GM21381 (cell line): ENCODE measurements at regions not wholly inside any gene's neighbourhood (a gene's known extent, or its start where the extent isn't known, plus 50 kb on each side); places are given as distances from the start of the nearest gene placed in this dataset.
"Not testable (repeated sequence)": the region's sequence is repeated elsewhere in the genome, so short reads cannot be mapped to it uniquely, and the experiment has no call there.

ENCODE experiments used
- ATAC-seq: cut with Tn5 transposase; IDR thresholded peaks from one replicate; pipeline ENCODE4 v1.9.1; 2021; ENCODE audit warnings: mild to moderate bottlenecking, moderate library complexity; ENCODE audit not compliant: unreplicated experiment

DNA sequence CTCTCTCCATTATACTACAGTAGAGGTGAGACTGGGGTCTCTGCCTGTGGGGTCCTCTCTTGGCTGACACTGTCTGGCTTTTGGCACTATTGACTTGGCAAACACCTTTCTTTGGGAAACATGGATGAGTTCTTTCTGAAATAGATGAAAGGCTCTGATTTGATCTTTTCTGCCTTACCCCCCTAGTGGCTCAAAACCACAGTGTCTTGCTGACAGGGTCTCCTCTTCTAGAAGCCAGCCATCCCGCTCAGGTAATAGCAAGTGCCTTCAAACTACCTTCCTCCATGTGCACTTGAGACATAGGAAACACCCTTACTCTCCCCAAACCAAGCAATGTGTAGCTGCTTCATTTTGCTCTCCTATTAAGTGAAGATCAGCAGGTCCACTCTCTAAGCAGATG is 260.4 kb downstream of the BRINP2 start:
- no peak for ATAC-seq

DNA sequence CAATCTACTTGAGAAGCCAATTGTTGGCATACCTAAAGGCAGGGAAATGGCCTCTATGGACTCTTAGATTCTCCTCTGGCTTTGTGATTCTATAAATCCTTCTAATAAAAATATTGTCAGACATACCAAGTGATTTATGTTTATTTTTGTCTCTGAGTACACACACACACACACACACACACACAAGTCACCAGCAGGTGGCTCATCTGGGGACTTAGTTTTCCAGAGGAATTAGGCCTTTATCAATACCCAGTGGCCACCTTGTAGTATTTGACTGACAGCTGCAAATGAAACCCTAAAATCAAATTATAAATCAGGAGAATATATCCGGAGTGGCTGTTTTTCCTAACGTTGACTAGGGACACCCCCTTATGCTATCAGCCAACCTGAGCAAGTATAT is 258.5 kb downstream of the BRINP2 start:
- ATAC-seq = no peak

DNA sequence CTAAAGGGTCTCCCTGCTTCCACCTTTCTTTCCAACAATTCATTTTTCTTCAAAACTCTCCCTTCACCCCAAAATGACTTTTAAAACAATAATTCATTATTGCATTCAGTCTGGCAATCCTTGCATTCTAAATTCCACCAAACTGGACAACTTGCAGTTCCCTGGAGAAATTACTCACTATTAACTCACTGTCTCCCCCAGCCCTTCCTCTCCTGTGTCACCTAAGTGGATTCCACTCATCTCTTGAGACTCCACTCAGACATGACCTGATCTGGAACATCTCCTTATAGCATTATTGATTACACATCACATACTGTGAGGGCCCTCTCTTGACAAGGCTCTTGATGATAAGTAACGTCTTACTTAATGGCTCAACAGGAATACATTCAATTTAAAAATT is 257.1 kb downstream of the BRINP2 start:
- no peak for ATAC-seq

DNA sequence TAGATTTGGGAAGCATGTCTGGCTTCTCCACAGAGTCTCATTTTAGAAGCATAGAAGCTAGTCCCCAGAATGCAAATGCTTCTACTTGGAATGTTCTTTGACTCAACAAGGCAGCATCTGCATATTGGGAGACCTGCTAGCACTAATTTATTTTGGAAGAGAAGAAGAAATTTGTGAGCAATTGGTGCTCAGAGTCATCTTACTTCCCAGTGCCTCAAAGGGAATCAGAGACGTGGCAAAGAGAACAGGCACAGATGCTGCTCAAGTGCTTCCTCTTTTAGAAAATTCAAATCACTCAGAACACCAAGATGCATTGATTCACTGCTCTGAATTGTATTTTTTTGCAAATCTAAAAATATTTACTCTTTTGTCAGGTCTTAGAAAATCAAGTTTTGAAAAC is 255.7 kb downstream of the BRINP2 start:
- no peak for ATAC-seq

DNA sequence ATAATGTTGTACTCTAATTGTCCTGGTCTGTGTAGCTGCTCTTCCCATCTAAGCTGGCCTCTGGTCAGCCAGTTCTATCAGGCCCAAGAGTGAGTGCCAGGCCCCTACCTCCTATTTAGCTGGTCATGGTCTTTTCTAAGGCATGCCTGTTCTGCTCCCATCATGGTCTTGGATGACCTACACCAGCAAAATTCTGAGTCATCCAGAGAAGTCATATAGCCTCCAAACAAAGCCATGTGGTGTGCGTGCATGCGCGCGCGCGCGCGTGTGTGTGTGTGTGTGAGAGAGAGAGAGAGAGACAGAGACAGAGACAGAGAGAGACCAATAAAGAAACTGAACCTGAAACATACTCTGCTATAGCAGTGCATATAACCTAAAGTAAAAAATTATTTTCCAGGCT is 254.4 kb downstream of the BRINP2 start:
- ATAC-seq = no peak

DNA sequence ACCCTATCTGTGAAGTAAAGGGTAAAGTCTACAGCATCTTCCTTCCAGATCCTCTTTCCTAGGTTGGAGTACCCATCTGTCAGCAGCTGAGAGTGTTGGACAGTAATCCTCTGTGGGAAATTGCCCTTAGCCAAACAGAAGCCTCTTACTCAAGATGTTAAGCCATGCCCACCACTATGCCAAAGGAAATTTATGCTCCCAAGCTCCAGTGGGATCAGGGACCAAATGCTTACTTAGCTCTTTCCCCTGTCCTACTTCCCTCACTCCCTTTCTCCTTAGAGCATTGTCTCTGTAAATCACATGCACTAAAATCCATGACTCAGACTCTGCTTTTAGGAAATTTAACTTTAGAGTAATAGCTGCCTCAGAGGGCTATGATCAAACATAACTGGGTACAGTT is 254.0 kb downstream of the BRINP2 start:
- ATAC-seq = no peak

DNA sequence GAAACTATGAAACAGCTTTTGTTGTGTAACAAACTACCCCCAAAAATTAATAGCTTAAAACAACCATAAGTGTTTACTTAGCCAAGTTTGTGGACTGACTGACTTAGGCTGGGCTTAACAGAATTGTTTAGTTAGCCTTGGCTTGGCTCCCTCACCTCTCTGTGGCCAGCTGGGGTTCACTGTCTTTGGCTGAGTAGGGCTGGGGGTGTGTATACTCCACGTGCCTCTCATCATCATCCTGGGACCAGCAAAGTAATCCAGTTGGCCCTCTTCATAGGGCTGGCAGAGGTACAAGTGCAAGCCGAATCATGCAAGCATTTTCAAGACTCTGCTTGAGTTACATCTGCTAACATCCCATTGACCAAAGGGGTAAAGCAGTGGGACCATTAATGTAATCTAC is 252.3 kb downstream of the BRINP2 start:
- no peak for ATAC-seq

DNA sequence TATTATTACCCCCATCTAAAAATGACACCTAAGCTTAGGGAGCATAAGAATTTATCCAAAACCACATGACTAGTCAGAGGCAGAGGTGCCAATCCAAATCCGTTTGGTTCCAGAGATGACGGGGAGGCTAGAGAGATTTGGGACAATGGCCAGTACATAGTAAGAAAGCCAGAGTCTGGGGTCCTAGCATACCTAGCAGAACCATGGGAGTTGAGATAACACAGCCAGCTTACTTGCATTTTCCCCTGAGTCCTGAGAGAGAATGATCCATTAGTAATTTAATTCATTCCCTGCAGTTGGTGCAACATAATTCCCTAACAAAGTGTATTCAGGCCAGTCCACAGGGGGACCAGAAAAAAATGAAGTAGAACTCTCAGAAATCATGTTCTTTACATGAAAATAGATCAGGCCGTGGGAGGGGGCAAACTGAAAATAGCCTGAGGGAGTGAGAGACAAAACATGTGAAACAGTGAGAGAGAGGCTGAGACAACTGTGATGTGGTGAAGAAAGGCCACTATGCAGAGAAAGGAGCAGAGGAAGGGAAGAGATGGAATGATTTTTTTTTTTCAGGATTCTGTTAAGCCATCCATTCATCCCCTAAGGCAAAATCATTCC is 243.3 kb downstream of the BRINP2 start:
- ATAC-seq = no peak

DNA sequence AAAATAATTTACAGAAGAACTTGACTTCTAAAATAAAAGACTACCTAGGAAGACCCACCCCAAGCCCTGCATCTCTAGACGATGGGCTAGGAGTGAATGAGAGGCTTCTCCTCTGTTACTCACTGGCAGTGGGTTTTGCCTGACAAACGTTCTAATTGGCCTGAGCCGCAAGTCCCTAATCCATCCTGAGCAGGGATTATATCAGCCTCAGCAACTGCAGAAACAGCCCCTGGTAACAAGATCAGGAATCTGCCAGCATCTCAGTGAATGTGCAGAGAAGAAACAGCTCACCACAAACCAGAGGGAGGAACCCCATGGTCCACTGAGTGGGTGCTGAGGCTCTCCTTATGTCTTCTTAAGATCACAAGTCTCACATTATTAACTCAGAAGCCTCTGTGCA is 240.6 kb downstream of the BRINP2 start:
- no peak for ATAC-seq

DNA sequence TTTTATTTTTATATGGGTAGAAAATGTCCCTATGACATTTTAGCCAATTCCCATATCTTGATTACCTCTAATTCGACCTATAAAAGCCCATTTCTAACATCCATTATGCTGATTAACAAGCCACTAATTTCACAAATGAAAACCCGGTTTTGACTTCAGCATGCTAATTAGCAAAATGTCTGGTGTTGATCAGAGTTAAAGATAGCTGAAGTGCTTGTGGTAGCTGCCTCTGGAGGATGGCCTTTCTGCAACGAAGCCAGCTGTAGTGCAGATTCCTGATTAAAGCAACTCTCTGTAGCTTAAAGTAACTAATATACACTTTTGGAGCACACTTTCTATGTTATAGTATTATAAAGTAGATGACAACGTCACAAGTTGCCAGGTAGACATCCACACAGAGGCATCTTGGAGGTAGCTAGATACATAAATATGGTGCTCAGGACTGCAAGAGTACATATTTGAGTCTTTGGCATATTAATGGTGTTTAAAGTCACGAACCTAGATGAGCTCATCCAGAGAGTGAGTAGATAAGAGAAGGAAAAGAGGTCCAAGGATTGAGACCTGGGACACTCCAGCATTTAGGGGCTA is 239.5 kb downstream of the BRINP2 start:
- no peak for ATAC-seq

DNA sequence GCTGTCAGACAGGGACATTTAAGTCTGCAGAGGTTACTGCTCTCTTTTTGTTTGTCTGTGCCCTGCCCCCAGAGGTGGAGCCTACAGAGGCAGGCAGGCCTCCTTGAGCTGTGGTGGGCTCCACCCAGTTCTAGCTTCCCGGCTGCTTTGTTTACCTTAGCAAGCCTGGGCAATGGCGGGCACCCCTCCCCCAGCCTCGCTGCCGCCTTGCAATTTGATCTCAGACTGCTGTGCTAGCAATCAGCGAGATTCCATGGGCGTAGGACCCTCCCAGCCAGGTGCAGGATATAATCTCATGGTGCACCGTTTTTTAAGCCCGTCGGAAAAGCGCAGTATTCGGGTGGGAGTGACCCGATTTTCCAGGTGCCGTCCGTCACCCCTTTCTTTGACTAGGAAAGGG is 235.6 kb downstream of the BRINP2 start:
- ATAC-seq = not testable (repeated sequence)

DNA sequence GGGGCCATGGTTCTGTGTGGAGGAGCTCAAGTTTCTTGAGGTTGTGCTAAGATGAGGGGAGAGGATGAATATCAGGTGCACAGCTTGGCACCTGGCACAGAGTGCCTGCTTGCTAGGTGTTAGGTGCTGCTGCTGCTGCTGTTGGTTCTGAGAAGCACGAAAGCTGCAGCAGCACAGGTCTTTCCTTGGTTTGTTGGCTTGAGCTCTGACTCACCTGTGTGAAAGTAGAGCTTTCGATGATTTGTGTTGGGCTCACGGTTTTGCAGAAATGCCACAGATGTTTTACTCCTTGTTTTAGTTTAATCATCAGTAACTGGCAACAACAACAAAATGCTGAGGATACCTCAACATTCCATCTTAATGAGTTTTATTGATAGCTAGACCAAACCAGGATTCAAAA is 221.6 kb downstream of the BRINP2 start:
- no peak for ATAC-seq

DNA sequence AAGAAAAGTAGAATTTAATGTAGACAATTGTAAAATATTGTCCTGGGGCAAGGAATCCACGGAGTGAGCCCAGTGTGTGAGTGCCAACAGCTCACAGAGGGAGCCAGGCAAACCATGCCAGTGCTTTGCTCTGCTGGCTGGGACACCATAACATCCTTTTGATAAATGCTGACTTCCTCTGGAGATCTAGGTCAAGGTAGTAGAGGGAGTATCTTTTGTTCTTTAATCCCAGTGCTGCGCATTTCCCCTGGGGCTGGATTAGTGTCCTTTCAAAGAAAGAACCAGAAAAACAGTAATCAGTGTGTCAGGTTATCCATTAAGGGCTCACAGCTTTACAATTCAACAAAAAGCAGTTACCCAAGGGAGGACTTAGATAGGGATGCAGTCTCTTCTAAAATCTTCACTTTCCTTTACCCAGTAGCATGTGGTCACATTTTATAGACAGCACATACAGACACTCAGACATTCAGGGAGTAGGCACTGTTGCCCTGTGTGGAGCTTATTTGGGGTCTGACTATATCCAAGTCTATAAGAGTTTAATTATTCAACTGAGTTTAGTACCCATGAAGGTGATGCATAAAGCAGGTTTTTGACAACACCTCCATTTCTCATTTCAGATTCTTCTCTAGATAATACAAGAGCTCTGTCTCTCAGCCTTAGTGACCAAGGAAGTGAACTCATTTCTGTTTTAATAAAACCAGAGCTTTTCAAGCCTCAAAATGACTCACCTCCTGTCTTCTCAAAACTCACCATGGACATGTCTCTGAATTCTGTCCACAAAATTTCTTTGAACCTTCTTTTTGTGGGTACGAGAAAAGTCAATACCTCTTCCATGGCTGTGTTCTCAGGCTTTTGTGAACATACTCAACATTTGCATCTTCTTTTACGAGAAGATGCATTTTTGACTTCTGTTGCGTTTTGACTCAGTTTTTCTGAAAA is 215.3 kb downstream of the BRINP2 start:
- ATAC-seq = no peak

DNA sequence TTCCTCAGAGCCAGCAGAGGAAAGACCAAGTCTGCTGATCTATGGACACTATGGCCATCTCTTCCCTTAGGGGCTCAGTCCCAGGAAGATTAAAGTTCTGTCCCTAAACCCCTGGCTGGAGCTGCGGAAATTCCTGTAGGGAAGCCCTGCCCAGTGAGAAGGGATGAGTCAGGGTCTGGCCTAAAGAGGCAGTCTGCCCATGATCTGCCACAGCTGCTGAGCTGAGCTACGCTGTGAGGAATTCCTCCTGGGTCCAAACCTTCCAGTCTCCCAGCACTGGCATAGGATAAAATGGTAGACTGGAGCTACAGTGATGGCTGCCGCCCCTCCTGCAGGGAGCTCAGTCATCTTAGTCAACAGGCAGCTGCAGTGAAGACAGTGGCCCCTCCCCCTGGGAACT is 213.7 kb downstream of the BRINP2 start:
- no peak for ATAC-seq

DNA sequence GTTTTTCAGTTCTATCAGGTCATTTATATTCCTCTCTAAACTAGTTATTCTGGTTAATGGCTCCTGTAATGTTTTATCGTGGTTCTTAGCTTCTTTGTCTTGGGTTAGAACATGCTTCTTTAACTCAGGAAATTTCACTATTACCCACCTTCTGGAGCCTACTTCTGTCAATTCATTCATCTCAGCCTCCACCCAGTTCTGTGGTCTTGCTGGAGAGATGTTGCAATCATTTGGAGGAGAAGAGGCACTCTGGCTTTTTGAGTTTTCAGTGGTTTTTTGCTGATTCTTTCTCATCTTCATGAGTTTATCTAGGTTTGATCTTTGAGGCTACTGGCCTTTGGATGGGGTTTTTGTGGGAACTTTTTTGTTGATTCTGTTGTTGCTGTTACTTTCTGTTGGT is 213.0 kb downstream of the BRINP2 start:
- no peak for ATAC-seq

DNA sequence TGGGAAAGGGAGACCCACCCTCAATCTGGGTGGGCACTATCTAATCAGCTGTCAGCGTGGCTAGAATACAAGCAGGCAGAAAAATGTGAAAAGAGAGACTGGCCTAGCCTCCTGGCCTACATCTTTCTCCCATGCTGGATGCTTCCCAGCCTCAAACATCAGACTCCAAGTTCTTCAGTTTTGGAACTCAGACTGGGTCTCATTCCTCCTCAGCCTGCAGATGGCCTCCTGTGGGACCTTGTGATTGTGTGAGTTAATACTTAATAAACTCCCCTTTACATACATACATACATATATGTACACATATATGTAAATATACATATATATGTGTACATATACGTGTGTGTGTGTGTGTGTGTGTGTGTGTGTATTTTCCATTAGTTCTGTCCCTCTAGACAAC is 207.1 kb downstream of the BRINP2 start:
- ATAC-seq = no peak

DNA sequence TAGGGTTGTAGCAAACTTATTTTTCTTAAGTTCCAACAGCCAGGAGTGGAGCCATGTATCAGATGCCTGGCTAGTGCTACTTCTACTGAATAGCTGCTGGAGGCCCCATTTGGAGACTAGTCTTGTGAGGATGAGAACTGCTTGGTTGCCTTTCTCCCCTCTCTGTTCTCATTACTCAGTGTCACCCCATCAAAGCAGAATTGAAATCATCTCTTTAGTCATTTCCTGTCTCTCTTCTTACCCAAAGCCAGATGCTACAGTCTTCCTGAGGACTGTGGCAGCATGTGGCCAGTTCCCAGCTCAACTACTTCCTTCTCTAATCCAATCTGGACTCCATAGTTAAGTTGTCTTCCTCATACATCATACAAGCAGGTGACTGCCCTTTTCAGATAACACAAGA is 197.5 kb downstream of the BRINP2 start:
- ATAC-seq = no peak

DNA sequence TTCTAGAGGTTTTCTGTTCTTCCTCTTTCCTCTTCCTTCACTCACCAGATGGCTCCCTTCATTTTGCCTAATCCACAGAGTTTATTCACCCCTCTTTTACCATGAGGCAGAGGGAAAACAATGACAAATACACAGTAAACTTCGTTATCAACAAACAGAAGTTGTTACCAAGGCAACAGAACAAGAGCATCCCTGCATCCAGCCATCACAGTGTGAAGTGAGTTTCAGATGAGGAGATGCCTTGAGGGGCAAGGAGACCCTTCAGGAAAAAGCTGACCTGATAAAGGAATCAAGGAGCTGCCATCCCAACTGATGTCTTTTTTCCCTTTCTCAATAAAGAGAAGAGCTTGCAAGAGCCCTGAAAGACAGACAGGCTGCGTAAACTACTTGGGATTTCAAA is 195.3 kb downstream of the BRINP2 start:
- no peak for ATAC-seq

DNA sequence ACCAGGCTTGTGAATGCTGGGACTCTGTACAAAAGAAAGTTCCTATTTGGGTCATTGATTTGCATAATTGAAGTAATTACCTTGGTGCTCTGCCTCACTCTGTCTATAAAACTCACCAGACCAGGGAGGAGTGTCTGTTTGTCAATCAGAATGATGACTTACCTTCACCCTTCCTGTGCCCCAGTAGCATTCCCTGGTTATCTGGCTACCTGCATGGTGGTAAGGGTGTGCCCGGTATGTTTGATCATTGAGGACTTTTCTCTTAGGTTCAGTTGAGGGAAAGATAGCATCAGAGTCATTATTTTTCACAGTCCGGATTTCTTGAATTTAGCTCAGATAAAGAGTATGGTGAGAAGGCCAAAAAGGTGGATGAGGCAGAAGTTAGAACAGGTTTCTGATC is 190.0 kb downstream of the BRINP2 start:
- no peak for ATAC-seq

DNA sequence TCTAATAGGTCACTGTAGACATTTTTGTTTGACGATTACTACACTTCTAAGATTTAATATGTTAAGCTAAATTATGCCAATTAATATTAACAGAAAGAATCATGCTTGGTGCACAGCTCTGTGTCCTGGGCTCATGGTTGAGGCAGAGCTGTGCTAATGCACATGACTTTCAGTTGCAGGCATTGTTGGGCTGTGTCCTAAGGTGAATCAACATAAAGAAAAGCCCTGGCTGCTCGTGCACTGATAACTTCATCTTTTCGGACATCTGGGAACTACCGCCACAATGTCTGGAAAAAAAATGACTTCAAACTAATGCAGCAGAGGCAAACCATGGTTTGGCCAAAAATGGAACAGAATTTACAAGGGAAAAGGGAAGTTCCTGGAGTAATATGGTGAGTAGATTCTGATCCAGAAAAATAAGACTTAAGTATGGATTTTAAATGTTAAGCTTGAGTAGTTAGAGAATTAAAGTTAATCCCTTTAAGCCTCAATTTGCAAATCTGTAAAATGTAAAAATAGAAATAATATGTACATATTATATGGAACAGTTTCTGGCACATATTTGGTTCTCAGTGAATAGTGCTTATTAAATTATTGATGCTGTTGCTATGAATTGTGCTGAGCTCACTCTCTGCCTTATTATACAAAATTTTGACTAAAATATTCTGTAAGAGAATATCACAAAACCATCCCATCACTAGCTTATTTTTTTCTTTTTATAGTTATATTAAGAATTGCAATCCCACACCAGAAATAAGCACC is 186.1 kb downstream of the BRINP2 start:
- ATAC-seq = no peak

DNA sequence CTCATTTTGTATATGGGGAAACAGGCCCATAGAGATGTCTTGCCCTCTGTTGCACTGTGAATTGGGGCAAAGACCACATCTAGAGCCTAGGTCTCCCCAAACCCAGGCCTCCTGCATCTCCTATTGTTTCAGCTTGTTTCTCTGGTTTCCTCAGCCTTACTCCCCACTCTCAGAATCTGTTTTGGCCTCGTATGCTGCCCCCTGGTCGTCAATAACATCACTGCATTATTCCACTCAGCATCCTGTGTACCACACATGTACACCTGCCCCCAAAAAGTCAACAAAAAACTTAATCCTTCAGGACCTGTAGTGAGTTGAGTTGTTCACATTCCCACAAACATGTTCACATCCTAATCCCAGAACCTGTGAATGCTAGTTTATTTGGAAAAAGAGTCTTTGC is 184.8 kb downstream of the BRINP2 start:
- no peak for ATAC-seq
